Inflammatory macrophage treated with lipopolysaccharide for 4 hours (primary cell): ENCODE measurements at regions not wholly inside any gene's neighbourhood (a gene's known extent, or its start where the extent isn't known, plus 50 kb on each side); places are given as distances from the start of the nearest gene placed in this dataset.

Source experiments
- DNase-seq: peaks from one replicate; pipeline ENCODE4 v3.0.0-alpha.2; 2020

DNA sequence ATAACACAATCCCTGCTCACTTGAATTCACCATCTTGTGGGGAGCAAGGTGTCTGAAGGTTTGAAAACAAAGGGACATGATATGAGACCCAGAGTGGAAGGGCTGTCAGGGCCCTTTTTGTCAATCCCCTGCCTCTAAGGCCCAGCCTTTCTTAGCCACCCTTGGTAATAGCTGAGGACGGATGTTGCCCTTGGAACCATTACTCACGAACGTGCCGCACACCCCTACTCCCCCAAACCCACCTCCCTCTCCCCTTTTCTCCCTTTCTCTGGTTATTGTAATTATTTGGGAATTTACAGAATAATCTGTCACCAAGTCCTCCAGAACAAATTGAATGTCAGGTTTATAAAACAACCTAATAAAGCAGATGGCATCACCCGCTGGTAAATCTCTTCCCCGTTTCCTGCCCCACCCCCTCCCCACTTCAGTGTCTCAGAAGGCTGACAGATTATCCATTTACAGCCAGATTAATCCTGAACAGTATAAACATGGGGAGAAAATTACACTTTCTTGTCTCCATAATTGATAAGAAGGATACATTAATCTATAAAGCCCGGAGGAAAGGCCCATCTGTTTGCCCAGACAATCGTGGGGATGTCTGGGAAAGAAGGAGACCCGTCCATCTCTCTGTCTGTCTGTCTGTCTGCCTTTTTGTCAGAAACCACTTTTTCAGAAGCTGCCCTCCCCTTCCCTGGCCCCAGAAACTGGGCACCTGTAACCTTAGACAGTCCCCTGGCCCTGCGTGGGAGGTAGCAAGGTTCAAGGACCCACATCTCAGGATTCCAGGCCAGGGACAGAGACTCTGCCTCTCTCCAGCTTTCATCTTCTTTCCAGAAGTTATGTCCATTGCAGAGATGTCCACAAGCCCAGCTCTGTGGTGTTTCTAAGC, 60.6 kb upstream of the CD34 start:
- DNase-seq = no peak

DNA sequence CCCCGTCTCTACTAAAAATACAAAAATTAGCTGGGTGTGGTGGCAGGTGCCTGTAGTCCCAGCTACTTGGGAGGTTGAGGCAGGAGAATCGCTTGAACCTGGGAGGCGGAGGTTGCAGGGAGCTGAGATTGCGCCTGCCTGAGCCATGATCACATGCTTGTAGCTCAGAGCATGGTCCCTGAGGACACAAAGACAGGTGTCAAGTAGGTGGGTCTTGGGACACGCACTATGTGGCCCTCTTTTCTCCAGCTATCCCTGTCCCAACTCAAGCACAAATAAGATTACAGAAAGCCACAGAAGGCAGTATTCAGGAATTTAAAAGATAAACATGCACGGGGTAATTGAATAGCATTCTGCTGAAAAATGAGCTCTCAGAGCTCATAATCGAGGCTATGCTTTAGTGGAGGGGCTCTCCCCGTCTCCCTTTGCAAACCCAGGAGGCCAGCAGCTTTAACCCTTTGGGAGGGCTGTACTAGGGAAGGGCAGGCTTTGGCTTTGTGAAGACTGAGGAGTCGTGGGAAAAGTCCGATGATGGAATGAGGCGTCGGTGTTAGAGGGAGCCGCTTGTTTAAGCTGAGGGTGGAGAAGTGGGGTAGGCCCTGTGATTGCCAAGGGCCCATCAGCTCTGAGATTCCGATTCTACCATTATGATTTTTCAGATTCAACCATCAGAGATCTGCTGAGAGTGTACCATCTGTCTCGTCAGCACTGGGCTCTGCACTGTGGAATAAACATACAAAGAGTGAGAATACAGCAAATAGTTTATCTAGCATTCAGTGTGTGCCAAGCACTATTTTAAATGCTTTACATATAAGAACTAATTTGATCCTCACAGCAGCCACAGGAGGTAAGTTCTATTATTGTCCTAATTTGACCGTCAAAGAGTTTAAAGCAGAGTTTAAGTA, 59.7 kb upstream of the CD34 start:
- DNase-seq = no peak

DNA sequence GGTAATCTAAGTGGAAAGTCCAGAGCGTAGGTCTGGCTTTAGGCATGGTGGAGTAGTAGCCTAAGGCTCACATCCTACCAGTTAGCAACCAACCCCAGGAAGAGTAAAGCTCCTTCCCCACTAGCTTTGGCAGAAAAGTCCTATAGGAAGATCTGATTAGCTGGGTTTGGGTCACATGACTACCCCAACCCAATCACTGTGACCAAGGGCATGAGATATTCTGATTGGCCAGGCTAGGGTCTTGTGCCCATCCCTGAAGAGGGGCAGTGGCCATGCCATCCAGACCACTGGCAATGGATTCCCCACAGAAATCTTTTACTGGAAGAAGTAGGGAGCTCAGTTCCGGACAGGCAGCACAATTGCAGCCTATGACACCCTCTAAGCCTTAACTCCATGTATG, 58.6 kb upstream of the CD34 start:
- no peak for DNase-seq

DNA sequence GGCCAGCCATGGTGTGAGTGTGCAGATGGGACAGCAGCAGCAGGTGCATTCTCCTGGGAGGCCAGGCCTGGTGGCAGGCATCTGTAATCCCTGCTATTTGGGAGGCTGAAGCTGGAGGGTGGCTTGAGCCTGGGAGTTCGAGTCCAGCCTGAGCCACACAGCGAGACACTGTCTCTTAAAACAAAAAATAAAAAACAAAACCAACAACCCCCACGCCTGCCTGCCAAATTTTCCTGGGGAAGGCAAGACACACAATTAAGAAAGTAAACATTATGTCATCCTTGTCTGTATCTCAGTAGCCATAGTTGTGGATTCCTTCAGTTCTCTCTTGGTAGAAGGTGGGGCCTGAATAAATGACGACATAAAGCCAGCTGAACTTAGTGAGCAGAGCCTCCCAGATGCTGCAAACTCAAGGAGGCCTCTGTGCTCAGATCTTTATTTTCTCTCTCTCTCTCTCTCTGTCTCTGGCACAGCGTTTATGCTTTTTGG, 57.6 kb upstream of the CD34 start:
- DNase-seq = no peak

DNA sequence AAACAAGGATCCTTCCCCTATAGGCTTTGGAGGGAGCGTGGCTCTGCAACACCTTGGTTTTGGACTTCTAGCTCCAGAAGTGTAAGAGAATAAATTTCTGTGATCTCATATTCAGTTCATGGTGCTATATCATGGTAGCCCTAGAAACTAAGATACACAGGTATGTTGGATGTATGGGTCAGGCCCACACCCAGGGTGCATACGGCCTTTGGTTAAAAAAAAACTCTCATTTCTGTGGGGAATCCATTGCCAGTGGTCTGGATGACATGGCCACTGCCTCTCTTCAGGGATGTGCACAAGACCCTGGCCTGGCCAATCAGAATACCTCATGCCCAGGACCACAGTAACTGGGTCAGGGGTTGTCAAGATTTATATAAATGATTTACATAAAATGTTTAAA, 56.8 kb upstream of the CD34 start:
- DNase-seq = no peak

DNA sequence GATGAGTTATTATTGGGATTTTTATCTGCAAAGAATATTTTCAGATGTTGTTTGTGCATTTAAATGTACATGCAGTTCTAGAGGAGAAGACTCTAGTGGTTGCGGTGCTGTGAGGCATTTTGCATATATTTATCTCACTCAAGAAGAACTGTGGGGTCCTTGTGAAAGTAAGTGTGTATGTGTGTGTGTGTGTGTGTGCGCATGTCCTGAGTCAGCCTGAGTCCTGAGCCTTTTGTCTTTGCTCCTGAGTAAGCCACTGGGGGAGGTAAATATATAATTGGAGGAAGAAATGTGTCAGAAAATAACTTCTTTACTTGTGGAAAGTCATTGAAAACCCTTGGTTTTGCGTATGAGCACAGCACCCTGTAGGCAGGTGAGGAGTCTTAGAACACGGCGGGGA, 55.6 kb upstream of the CD34 start:
- no peak for DNase-seq

DNA sequence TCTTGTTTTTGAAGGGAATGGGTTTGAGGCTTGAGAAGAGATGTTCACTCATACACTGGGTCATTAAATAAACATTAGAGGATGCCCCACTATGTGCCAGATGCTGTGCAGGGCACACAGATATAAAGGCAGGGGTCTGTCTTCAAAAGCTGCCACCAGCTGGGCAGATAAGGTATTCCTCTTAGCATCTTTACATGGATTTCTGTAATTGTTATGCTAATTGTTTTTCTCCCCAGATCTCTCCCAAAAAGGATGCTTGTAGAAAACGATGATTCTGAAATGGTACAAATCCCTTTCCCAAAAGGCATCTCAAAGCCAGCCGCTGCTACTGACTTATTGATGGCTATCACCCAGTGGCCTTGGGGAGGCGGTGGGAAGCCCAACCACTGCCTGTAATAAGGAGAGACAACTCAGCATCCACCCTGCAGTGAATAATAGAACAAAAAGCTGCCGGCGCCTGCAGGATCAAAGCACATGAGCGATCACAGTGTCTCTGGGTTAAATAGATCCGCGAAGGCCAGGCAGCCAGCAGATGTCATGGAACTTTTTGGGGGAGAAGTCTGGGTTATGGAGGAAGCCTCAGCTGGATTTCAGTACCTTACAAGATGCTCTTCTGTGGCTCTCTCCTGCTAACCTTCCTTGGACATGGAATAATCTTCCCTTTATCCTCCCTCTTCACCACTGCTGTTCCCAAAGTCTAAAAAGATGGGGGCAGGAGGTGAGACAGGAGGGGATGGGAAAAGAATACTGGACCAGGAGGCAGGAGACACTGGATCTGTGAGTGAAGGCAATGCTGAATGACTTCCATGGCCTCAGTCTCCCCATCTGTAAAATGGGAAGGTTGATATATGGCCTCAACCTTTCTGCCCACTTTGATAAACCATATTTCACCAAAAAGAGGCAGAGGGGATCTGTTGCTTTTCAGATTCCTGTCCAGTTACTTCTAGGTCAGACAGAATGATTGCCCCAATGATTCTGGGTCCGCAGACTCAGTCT, 54.8 kb upstream of the CD34 start:
- DNase-seq = no peak

DNA sequence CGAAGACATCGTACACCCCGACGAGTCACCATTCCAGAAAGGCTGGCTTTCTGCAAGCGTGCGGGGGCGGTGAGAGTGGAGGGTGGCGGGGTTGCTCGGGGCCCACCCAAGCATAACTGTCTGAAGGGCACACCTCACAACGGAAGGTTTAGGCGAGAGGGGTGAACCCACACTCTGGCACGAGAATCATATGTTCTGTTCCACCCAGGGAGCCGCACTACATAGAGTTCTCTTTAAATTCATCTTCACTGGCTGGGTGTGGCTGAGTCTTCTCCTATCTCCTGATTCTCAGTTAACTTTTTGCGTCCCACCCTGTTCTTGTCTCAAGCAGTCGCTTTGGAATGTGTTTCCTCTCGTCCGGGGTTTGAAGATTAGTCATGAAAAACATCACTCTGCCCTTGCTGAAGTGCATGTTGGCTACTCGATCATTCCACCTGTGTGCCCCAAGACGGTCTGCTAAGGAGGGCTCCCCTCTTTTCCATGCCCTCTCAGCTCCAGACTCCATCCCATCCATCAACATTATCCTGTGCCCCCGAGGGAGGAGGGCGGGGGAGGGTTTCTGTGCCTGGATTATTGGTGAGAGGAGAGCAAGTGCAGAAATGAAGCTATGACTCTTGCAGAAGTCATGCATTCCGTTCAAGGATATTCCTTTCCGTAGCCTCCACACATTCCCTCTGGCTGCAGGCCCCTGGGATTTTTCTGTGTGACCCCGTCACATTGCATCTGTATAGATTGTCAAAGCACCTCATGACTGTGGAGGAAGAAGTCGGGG, 53.5 kb upstream of the CD34 start:
- DNase-seq = no peak

DNA sequence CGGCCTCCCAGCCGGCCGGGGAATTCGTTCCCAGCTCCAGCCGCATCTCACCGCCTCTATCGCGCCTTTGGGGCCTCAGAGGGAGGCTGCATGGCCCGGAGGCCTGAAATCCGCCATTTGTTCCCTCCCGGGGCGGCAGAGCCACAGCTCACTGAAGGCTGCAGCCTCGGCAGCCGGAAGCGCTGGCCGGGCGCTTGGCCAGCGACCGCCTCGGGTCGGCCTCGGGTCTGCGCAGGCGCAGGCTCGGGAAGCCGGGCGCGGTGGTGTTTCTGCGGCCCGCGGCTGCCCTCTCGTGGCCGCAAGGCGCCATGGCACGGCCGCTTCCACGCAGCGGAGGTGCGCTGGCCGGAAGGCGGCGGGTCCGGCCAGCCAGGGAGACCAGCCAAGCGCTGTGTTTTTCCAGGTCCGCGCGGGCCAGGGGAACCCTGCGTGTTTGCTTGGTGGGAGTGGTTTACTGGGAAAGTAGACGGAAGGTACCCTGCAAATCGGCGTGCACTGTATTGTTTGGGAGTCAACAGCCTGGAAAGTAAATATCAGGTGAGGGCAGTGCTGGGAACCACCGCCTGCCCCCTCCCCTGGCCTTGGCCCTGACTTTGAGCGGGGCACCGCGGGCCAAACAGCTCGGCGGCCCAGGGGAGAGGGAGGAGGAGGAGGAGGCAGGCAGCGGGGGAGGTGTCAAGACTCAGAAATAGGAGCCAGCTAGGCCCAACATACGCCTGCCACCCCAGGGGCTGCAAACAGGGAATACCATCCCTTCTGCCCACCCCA, 52.7 kb upstream of the CD34 start:
- DNase-seq = peak; percentile 87

DNA sequence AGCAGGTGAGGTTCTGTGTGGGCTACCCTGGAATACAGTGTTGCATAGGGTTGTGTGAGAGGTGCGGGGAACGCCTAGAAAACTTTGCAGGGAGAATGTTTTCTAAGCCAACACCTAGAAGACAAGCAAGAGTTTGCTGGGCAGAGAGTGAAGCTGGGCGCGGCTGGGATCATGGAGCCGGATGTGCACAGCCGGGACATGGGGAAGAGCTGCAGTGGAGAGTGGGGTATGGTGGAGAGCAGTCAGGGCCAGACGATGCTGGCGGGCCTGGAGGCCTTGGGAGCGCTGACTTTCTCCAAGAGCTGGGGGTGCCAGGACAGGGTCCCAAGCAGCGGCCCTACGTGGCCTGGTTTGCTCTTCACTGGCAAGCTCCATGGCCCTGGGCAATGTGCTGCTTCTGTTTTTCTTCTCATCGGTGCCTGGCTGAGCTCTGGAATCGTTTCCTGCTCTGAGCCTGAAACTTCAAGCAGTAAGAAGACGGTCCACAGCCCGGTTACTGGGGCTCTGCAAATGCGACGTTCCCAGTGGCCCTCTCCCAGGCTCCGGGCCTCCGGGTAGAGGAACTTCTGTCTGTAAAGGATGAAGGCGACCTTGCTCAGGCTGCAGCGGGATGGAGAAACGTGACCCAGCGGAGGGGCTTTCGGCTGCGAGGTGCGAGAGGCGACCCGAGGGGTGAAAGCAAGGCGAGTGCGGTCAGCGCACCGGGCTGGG, 51.9 kb upstream of the CD34 start:
- peak; percentile 31 for DNase-seq
